ENCODE measurements at regions not wholly inside any gene's neighbourhood (a gene's known extent, or its start where the extent isn't known, plus 50 kb on each side); places are given as distances from the start of the nearest gene placed in this dataset.

DNA sequence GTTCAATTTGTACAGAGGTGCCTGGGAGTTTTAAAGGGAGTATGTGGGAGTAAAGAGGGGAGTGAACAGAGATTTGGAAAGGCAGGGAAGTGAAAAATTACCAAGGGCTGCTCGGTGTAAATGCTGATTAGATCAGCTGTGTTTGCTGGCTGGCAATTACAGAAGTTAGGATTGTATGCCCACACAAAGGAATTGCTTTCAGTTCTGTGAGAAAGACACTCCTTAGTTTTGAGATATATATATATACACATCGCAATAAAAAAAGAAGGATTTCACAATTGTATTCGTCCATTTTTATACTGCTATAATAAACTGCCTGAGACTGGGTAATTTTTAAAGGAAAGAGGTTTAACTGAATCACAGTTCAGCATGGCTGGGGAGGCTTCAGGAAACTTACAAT is 196.3 kb downstream of the SLITRK5 start:
- TF ChIP-seq CTCF (IDR thresholded peaks at IDR 0.05) (no peak), RELA (CRISPR knock-in tag; IDR thresholded peaks at IDR 0.05; ENCODE audit: borderline replicate concordance) (no peak), MAX (CRISPR knock-in tag; IDR thresholded peaks at IDR 0.05) (no peak), ELF4 (CRISPR knock-in tag; IDR thresholded peaks at IDR 0.05; ENCODE audit: low read depth) (no peak), USF2 (CRISPR knock-in tag; IDR thresholded peaks at IDR 0.05) (no peak), ZNF232 (CRISPR knock-in tag; IDR thresholded peaks at IDR 0.05) (no peak), ESRRA (CRISPR knock-in tag; IDR thresholded peaks at IDR 0.05; ENCODE audit: borderline replicate concordance) (no peak), ZNF263 (CRISPR knock-in tag; IDR thresholded peaks at IDR 0.05; ENCODE audit: low read depth) (no peak), RORB (CRISPR knock-in tag; IDR thresholded peaks at IDR 0.05) (no peak), CREB1 (CRISPR knock-in tag; IDR thresholded peaks at IDR 0.05) (no peak)
- TF ChIP-seq, protein P1, sequence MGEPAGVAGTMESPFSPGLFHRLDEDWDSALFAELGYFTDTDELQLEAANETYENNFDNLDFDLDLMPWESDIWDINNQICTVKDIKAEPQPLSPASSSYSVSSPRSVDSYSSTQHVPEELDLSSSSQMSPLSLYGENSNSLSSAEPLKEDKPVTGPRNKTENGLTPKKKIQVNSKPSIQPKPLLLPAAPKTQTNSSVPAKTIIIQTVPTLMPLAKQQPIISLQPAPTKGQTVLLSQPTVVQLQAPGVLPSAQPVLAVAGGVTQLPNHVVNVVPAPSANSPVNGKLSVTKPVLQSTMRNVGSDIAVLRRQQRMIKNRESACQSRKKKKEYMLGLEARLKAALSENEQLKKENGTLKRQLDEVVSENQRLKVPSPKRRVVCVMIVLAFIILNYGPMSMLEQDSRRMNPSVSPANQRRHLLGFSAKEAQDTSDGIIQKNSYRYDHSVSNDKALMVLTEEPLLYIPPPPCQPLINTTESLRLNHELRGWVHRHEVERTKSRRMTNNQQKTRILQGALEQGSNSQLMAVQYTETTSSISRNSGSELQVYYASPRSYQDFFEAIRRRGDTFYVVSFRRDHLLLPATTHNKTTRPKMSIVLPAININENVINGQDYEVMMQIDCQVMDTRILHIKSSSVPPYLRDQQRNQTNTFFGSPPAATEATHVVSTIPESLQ (CRISPR knock-in tag; IDR thresholded peaks at IDR 0.05): no peak
